ENCODE measurements at regions not wholly inside any gene's neighbourhood (a gene's known extent, or its start where the extent isn't known, plus 50 kb on each side); places are given as distances from the start of the nearest gene placed in this dataset.

- TF ChIP-seq POLR2AphosphoS5 (IDR thresholded peaks at IDR 0.05; ENCODE audit: low read depth, low read length): no peak
- TF ChIP-seq REST (IDR thresholded peaks at IDR 0.05; ENCODE audit: insufficient read depth in 1 of 2, low read depth in 2 of 2, low read length in 2 of 2): no peak
- TF ChIP-seq SIN3A (IDR thresholded peaks at IDR 0.05; ENCODE audit: borderline replicate concordance, insufficient read depth, low read length): no peak
Observed at GRCh38 chr10:24041034-24041433, 167.9 kb upstream of the KIAA1217 start.
